Upper lobe of left lung (tissue), 4 donors: ENCODE measurements at regions not wholly inside any gene's neighbourhood (a gene's known extent, or its start where the extent isn't known, plus 50 kb on each side); places are given as distances from the start of the nearest gene placed in this dataset.

Source experiments
- CTCF ChIP-seq, 6 experiments: fragments of 450-650 bp in 4 of 6; fragments of 200-600 bp in 2 of 6; sonication (generic) in 2 of 6; IDR thresholded peaks; one replicate each; pipeline ENCODE4 v1.5.1; 2016 to 2019; ENCODE audit warnings: antibody characterized with exemption in 6 of 6
- POLR2A ChIP-seq, 4 donors: fragments of 450-650 bp; IDR thresholded peaks; one replicate each; pipeline ENCODE4 v1.5.1; 2016 to 2017; ENCODE audit warnings: antibody characterized with exemption in 4 of 4, mild to moderate bottlenecking in 2 of 4

GRCh38 chr4:115675719-115676118, 562.3 kb upstream of the NDST4 start:
- no peak for TF ChIP-seq CTCF (IDR thresholded peaks at IDR 0.05)
- TF ChIP-seq POLR2A (IDR thresholded peaks at IDR 0.05): no peak
